Testis (tissue), 2 donors: ENCODE measurements at regions not wholly inside any gene's neighbourhood (a gene's known extent, or its start where the extent isn't known, plus 50 kb on each side); places are given as distances from the start of the nearest gene placed in this dataset.

Source experiments
- CTCF ChIP-seq, 3 experiments: fragments of 450-650 bp in 2 of 3; fragments of 200-600 bp in 1 of 3; sonication (generic) in 1 of 3; IDR thresholded peaks; one replicate each; pipeline ENCODE4 v1.5.1; 2016 to 2019; ENCODE audit warnings: antibody characterized with exemption in 3 of 3, mild to moderate bottlenecking in 2 of 3, moderate library complexity in 1 of 3
- POLR2A ChIP-seq: fragments of 450-650 bp; IDR thresholded peaks from one replicate; pipeline ENCODE4 v1.6.1; 2017; ENCODE audit warnings: antibody characterized with exemption, mild to moderate bottlenecking, moderate library complexity

- TF ChIP-seq POLR2A: no peak
- TF ChIP-seq CTCF (IDR thresholded peaks at IDR 0.05): no peak
Observed at GRCh38 chr21:15967661-15968060, 237.9 kb downstream of the USP25 start.
